IMR-90 (cell line): ENCODE measurements at regions not wholly inside any gene's neighbourhood (a gene's known extent, or its start where the extent isn't known, plus 50 kb on each side); places are given as distances from the start of the nearest gene placed in this dataset.
A peak's percentile ranks its signal among the peaks of the same experiment; 100 is the strongest.

ENCODE experiments used
- ATAC-seq: fragments of 200-7000 bp; cut with Tn5 transposase; 2 replicates; pipeline ENCODE4 v1.9.1; 2020; ENCODE audit warnings: low read depth, mild to moderate bottlenecking, moderate library complexity
- BruUV-seq: library from RNA; stranded (reverse); fragments of 400-500 nt; replicated peaks from 2 replicates; lab custom pipeline; 2021; lab: Mats Ljungman, UMichigan
- CTCF ChIA-PET: fragments of 300-600 bp; formaldehyde crosslinking; extraction: SDS; loops from one replicate; lab custom pipeline; 2021; ENCODE audit warnings: antibody characterized with exemption; lab: Yijun Ruan, JAX
- POLR2A ChIA-PET: fragments of 300-600 bp; sonication (Branson Sonifier 250); formaldehyde crosslinking; loops from one replicate; lab custom pipeline; 2022; ENCODE audit warnings: antibody characterized with exemption; ENCODE audit not compliant: unreplicated experiment; lab: Charles Lee
- DNase-seq: peaks from one replicate; pipeline ENCODE4 v3.0.0; 2013
- H2AFZ ChIP-seq: replicated peaks from 2 replicates; pipeline ENCODE3; 2013; ENCODE audit warnings: low read length, mild to moderate bottlenecking; ENCODE audit not compliant: poor library complexity
- H2AK5ac ChIP-seq: 2 replicates; pipeline ENCODE4 v1.6.1; 2013; ENCODE audit warnings: low read depth, low read length, inconsistent platforms
- H2AK9ac ChIP-seq: replicated peaks from 2 replicates; pipeline ENCODE3; 2013; ENCODE audit warnings: mild to moderate bottlenecking, low read depth, low read length, moderate library complexity; ENCODE audit not compliant: poor library complexity
- H2BK120ac ChIP-seq: 2 replicates; pipeline ENCODE4 v1.6.1; 2013; ENCODE audit warnings: low read depth, low read length, inconsistent platforms
- H2BK15ac ChIP-seq: 3 replicates; pipeline ENCODE4 v1.6.1; 2013; ENCODE audit warnings: low read depth, low read length, inconsistent platforms
- H2BK20ac ChIP-seq: 2 replicates; pipeline ENCODE4 v1.6.1; 2013; ENCODE audit warnings: low read depth, mild to moderate bottlenecking, inconsistent platforms, low read length, moderate library complexity
- H2BK5ac ChIP-seq: 2 replicates; pipeline ENCODE4 v1.6.1; 2013; ENCODE audit warnings: mild to moderate bottlenecking, low read depth, low read length, inconsistent platforms; ENCODE audit not compliant: poor library complexity, severe bottlenecking
- H3K14ac ChIP-seq: replicated peaks from 2 replicates; pipeline ENCODE4 v1.6.1; 2013; ENCODE audit warnings: low read depth, low read length, inconsistent platforms
- H3K18ac ChIP-seq: 2 replicates; pipeline ENCODE4 v1.6.1; 2013; ENCODE audit warnings: low read depth, low read length, control low read depth
- H3K23ac ChIP-seq: 2 replicates; pipeline ENCODE4 v1.6.1; 2013; ENCODE audit warnings: low read depth, low read length, inconsistent platforms
- H3K27ac ChIP-seq: 2 replicates; pipeline ENCODE4 v1.5.1; 2013; ENCODE audit warnings: mild to moderate bottlenecking, control low read depth, low read length; ENCODE audit not compliant: insufficient read depth
- H3K27me3 ChIP-seq: 2 replicates; pipeline ENCODE4 v1.6.1; 2013; ENCODE audit warnings: low read length; ENCODE audit not compliant: control insufficient read depth, insufficient read depth
- H3K36me3 ChIP-seq: 2 replicates; pipeline ENCODE4 v1.6.1; 2013; ENCODE audit warnings: low read length, mixed read lengths; ENCODE audit not compliant: control insufficient read depth, insufficient read depth
- H3K4ac ChIP-seq: 2 replicates; pipeline ENCODE4 v1.6.1; 2013; ENCODE audit warnings: low read depth, low read length, inconsistent platforms
- H3K4me1 ChIP-seq: 2 replicates; pipeline ENCODE4 v1.6.1; 2013; ENCODE audit warnings: low read length, mixed read lengths; ENCODE audit not compliant: control insufficient read depth, insufficient read depth
- H3K4me2 ChIP-seq: 2 replicates; pipeline ENCODE4 v1.6.1; 2013; ENCODE audit warnings: low read depth, mild to moderate bottlenecking, control low read depth, low read length, moderate library complexity
- H3K4me3 ChIP-seq: 2 replicates; pipeline ENCODE4 v1.5.1; 2013; ENCODE audit warnings: low read depth, mild to moderate bottlenecking, control low read depth, low read length, moderate library complexity; ENCODE audit not compliant: insufficient read depth
- H3K56ac ChIP-seq: 2 replicates; pipeline ENCODE4 v1.6.1; 2013; ENCODE audit warnings: low read length, inconsistent platforms; ENCODE audit not compliant: insufficient read depth; ENCODE audit errors: extremely low read depth
- H3K79me1 ChIP-seq, 2 experiments: 2 replicates each; pipeline ENCODE4 v1.6.1; 2013; ENCODE audit warnings: low read length in 2 of 2, inconsistent platforms in 1 of 2, low read depth in 1 of 2
- H3K9ac ChIP-seq: 2 replicates; pipeline ENCODE4 v1.6.1; 2013; ENCODE audit warnings: low read depth, low read length, control low read depth
- H3K9me1 ChIP-seq: 2 replicates; pipeline ENCODE4 v1.6.1; 2013; ENCODE audit warnings: low read length, inconsistent platforms; ENCODE audit not compliant: insufficient read depth
- H3K9me3 ChIP-seq: 2 replicates; pipeline ENCODE4 v1.6.1; 2013; ENCODE audit warnings: low read length; ENCODE audit not compliant: control insufficient read depth, insufficient read depth
- H4K20me1 ChIP-seq: 2 replicates; pipeline ENCODE4 v1.6.1; 2013; ENCODE audit warnings: low read length, inconsistent platforms; ENCODE audit not compliant: insufficient read depth
- H4K5ac ChIP-seq: 2 replicates; pipeline ENCODE4 v1.6.1; 2013; ENCODE audit warnings: mild to moderate bottlenecking, low read depth, low read length, control low read depth
- H4K8ac ChIP-seq, 2 experiments: 2 replicates each; pipeline ENCODE4 v1.6.1; 2013; ENCODE audit warnings: low read depth in 2 of 2, low read length in 2 of 2, control low read depth in 1 of 2, inconsistent platforms in 1 of 2
- H4K91ac ChIP-seq: 2 replicates; pipeline ENCODE4 v1.6.1; 2013; ENCODE audit warnings: low read depth, low read length, inconsistent platforms; ENCODE audit not compliant: insufficient read depth
- CHD1 ChIP-seq: IDR thresholded peaks from 2 replicates; pipeline ENCODE4 v1.6.1; 2012; ENCODE audit warnings: low read depth, low read length, improper control_type of control experiment
- CTCF ChIP-seq: conservative IDR thresholded peaks from 2 replicates; pipeline ENCODE4 v1.5.1; 2012; ENCODE audit warnings: mild to moderate bottlenecking, low read depth, low read length, improper control_type of control experiment
- ELK1 ChIP-seq: fragments of 150-350 bp; IDR thresholded peaks from 2 replicates; pipeline ENCODE4 v1.6.1; 2016; ENCODE audit warnings: low read depth, mild to moderate bottlenecking, low read length, moderate library complexity, borderline replicate concordance
- MAZ ChIP-seq: IDR thresholded peaks from 2 replicates; pipeline ENCODE4 v1.6.1; 2012; ENCODE audit warnings: low read depth, mild to moderate bottlenecking, low read length, improper control_type of control experiment, moderate library complexity, borderline replicate concordance
- MXI1 ChIP-seq: IDR thresholded peaks from 2 replicates; pipeline ENCODE4 v1.6.1; 2012; ENCODE audit warnings: low read depth, mild to moderate bottlenecking, low read length, moderate library complexity, borderline replicate concordance
- NFE2L2 ChIP-seq: fragments of 150-350 bp; IDR thresholded peaks from 2 replicates; pipeline ENCODE4 v1.6.1; 2016; ENCODE audit warnings: low read depth, mild to moderate bottlenecking, low read length
- POLR2A ChIP-seq: IDR thresholded peaks from 2 replicates; pipeline ENCODE4 v1.6.1; 2012; ENCODE audit warnings: mild to moderate bottlenecking, low read depth, low read length
- RAD21 ChIP-seq: IDR thresholded peaks from 2 replicates; pipeline ENCODE4 v1.6.1; 2012; ENCODE audit warnings: low read length, improper control_type of control experiment
- RFX5 ChIP-seq: IDR thresholded peaks from 2 replicates; pipeline ENCODE4 v1.8.0; 2012; ENCODE audit warnings: low read depth, mild to moderate bottlenecking, low read length, moderate library complexity
- SMC3 ChIP-seq: fragments of 150-350 bp; IDR thresholded peaks from 2 replicates; pipeline ENCODE4 v1.6.1; 2016; ENCODE audit warnings: low read depth, mild to moderate bottlenecking, antibody characterized with exemption, low read length, moderate library complexity
- USF2 ChIP-seq: fragments of 150-350 bp; IDR thresholded peaks from 2 replicates; pipeline ENCODE4 v1.6.1; 2017; ENCODE audit warnings: mild to moderate bottlenecking, antibody characterized with exemption, low read length, low read depth
- WGBS, 2 experiments: methylation state at CpG; one replicate each; pipeline versions ENCODE4 v1.1.5 to v1.1.7; 2013; ENCODE audit warnings: missing lambda C conversion rate in 2 of 2; ENCODE audit not compliant: insufficient read length in 1 of 2; ENCODE audit errors: extremely low coverage in 2 of 2; 5-methylcytosine and 5-hydroxymethylcytosine counted together
- dilution Hi-C: fragments of 300-500 bp; cut with HindIII; formaldehyde crosslinking; loops from one replicate; pipeline ENCODE4 v1.14.3; 2018; ENCODE audit warnings: low sequenced_read_pairs; ENCODE audit not compliant: unreplicated experiment
- in situ Hi-C: fragments of 300-500 bp; cut with MboI; formaldehyde crosslinking; loops from 3 replicates; pipeline ENCODE4 v1.14.3; 2019; ENCODE audit warnings: low sequenced_read_pairs, inconsistent platforms, mixed read lengths
- intact Hi-C: fragments of 100-400 bp; cut with micrococcal nuclease; formaldehyde crosslinking; loops from 2 replicates; pipeline ENCODE4 v1.10.0; 2022

GRCh38 chr2:215817046-215817445, 196.3 kb downstream of the MREG start:
- Histone ChIP-seq H3K9me1 (no peaks in the 10 kb centered on the region), H3K56ac (no peak overlapping the region), H4K20me1 (no peaks in the 10 kb centered on the region), H3K23ac (no peak overlapping the region), H3K18ac (no peak overlapping the region), H2BK120ac (no peak overlapping the region), H2AFZ (no peak overlapping the region), H4K5ac (no peak overlapping the region), H3K4me3 (no peak overlapping the region), H2AK9ac (no peak overlapping the region), H3K27ac (no peak overlapping the region), H3K4me2 (no peak overlapping the region), H3K4me1 (peaks cover 4% of the 10 kb centered on the region; the same call in 1 of the 2 replicates), H3K9ac (no peak overlapping the region), H2BK20ac (no peak overlapping the region), H3K36me3 (no peaks in the 10 kb centered on the region), H2BK15ac (0 out of 3 replicates have a peak overlapping the region, but pooled peaks have one; percentile 1), H3K27me3 (no peaks in the 10 kb centered on the region; the same call in 1 of the 2 replicates), H3K14ac (peak overlapping the region; percentile 70), H2BK5ac (no peak overlapping the region), H2AK5ac (no peak overlapping the region), H4K8ac (no peak overlapping the region), H4K91ac (no peak overlapping the region), H3K79me1 (no peaks in the 10 kb centered on the region), H3K9me3 (peaks cover 2% of the 10 kb centered on the region), H3K4ac (no peak overlapping the region)
- DNase-seq (no peak), ATAC-seq (no peak)
- no CpG with 5 or more reads among the region's 1 CpG for WGBS, 2 experiments
- dilution Hi-C loops: no loop called here
- ChIA-PET CTCF (interaction anchor here (1.0 kb wide), 1 partner anchor 9 kb away, joined by 4 read pairs; no protein-coding TSS in a partner anchor), POLR2A (no interaction called here)
- no TSS peak for BruUV-seq
- intact Hi-C loops: no loop called here
- no peak for TF ChIP-seq MAZ
- no peak for TF ChIP-seq CHD1
- TF ChIP-seq RAD21: no peak
- TF ChIP-seq MXI1: no peak
- no peak for TF ChIP-seq CTCF
- no peak for TF ChIP-seq NFE2L2
- TF ChIP-seq ELK1: no peak
- no peak for TF ChIP-seq POLR2A
- TF ChIP-seq USF2: no peak
- TF ChIP-seq RFX5: no peak
- TF ChIP-seq SMC3: no peak
- in situ Hi-C loops: no loop called here
